ENCODE measurements at regions not wholly inside any gene's neighbourhood (a gene's known extent, or its start where the extent isn't known, plus 50 kb on each side); places are given as distances from the start of the nearest gene placed in this dataset.
"Not testable (repeated sequence)": the region's sequence is repeated elsewhere in the genome, so short reads cannot be mapped to it uniquely, and the experiment has no call there.

DNA sequence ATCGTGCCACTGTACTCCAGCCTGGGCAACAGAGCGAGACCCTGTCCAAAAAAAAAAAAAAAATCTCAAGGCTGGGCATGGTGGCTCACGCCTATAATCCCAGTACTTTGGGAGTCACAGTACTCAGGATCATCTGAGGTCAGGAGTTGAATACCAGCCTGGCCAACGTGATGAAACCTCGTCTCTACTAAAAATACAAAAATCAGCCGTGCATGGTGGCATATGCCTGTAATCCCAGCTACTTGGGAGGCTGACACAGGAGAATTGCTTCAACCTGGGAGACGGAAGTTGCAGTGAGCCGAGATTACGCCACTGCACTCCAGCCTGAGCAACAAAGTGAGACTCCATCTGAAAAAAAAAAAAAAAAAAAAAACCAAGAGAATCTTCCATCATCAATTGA, 165.1 kb upstream of the EEA1 start:
- TF ChIP-seq, protein P1, sequence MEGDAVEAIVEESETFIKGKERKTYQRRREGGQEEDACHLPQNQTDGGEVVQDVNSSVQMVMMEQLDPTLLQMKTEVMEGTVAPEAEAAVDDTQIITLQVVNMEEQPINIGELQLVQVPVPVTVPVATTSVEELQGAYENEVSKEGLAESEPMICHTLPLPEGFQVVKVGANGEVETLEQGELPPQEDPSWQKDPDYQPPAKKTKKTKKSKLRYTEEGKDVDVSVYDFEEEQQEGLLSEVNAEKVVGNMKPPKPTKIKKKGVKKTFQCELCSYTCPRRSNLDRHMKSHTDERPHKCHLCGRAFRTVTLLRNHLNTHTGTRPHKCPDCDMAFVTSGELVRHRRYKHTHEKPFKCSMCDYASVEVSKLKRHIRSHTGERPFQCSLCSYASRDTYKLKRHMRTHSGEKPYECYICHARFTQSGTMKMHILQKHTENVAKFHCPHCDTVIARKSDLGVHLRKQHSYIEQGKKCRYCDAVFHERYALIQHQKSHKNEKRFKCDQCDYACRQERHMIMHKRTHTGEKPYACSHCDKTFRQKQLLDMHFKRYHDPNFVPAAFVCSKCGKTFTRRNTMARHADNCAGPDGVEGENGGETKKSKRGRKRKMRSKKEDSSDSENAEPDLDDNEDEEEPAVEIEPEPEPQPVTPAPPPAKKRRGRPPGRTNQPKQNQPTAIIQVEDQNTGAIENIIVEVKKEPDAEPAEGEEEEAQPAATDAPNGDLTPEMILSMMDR (IDR thresholded peaks at IDR 0.05; ENCODE audit: low read length) = not testable (repeated sequence)
- TF ChIP-seq EZH2 (IDR thresholded peaks at IDR 0.05; ENCODE audit: borderline replicate concordance, low read length) = not testable (repeated sequence)
